Astrocyte (in vitro differentiated cells and primary cell): ENCODE measurements at regions not wholly inside any gene's neighbourhood (a gene's known extent, or its start where the extent isn't known, plus 50 kb on each side); places are given as distances from the start of the nearest gene placed in this dataset.

Experiments
- CTCF ChIP-seq: IDR thresholded peaks from 2 replicates; pipeline ENCODE4 v1.5.1; 2011; ENCODE audit warnings: low read depth, mild to moderate bottlenecking, inconsistent platforms, low read length, moderate library complexity; ENCODE audit not compliant: insufficient read depth
- EZH2 ChIP-seq: IDR thresholded peaks from 2 replicates; pipeline ENCODE4 v1.6.1; 2012; ENCODE audit warnings: mild to moderate bottlenecking, low read length, inconsistent platforms; ENCODE audit not compliant: insufficient read depth

- TF ChIP-seq CTCF: no peak
- TF ChIP-seq EZH2: no peak
These were observed 54.2 kb upstream of the PDE3B start for GRCh38 chr11:14589421-14589820.
